T-helper 2 cell treated with Interferon-gamma antibody and Interleukin-4, amounts not matched to agents 5 μg/mL and 100 μg/mL, for 36 hours (primary cell): ENCODE measurements at regions not wholly inside any gene's neighbourhood (a gene's known extent, or its start where the extent isn't known, plus 50 kb on each side); places are given as distances from the start of the nearest gene placed in this dataset.
"Not testable (repeated sequence)": the region's sequence is repeated elsewhere in the genome, so short reads cannot be mapped to it uniquely, and the experiment has no call there.

Experiments
- DNase-seq: peaks from one replicate; pipeline ENCODE4 v3.0.0; 2021; ENCODE audit warnings: low spot score
- H3K27ac Mint-ChIP-seq: one replicate; pipeline ENCODE4 v1.8.0; 2021; ENCODE audit warnings: mild to moderate bottlenecking, mixed read lengths
- H3K27me3 Mint-ChIP-seq: one replicate; pipeline ENCODE4 v1.8.0; 2021; ENCODE audit warnings: low read depth, mixed read lengths
- H3K36me3 Mint-ChIP-seq: one replicate; pipeline ENCODE4 v1.8.0; 2021; ENCODE audit warnings: low read depth, mixed read lengths
- H3K4me1 Mint-ChIP-seq: one replicate; pipeline ENCODE4 v1.8.0; 2021; ENCODE audit warnings: low read depth, mixed read lengths
- H3K4me3 Mint-ChIP-seq: one replicate; pipeline ENCODE4 v1.8.0; 2022; ENCODE audit warnings: mild to moderate bottlenecking, moderate library complexity, mixed read lengths
- H3K9me3 Mint-ChIP-seq: one replicate; pipeline ENCODE4 v1.8.0; 2021; ENCODE audit warnings: mixed read lengths

- Mint-ChIP-seq H3K4me1 (peaks cover 54% of the 10 kb centered on the region), H3K27ac (peak overlapping the region; percentile 92), H3K4me3 (peak overlapping the region; percentile 91), H3K36me3 (peaks cover 68% of the 10 kb centered on the region)
- not testable (repeated sequence) for H3K9me3 Mint-ChIP-seq, DNase-seq, H3K27me3 Mint-ChIP-seq
Measured at GRCh38 chr5:119299242-119299614, 56.6 kb upstream of the TNFAIP8 start.

- Mint-ChIP-seq H3K27ac (peak overlapping the region; percentile 92), H3K4me1 (peaks cover 57% of the 10 kb centered on the region), H3K36me3 (peaks cover 68% of the 10 kb centered on the region), H3K4me3 (peak overlapping the region; percentile 91)
- not testable (repeated sequence) for H3K9me3 Mint-ChIP-seq, H3K27me3 Mint-ChIP-seq
- DNase-seq: peak; percentile 88
Measured at GRCh38 chr5:119299615-119300310, 56.1 kb upstream of the TNFAIP8 start.

DNA sequence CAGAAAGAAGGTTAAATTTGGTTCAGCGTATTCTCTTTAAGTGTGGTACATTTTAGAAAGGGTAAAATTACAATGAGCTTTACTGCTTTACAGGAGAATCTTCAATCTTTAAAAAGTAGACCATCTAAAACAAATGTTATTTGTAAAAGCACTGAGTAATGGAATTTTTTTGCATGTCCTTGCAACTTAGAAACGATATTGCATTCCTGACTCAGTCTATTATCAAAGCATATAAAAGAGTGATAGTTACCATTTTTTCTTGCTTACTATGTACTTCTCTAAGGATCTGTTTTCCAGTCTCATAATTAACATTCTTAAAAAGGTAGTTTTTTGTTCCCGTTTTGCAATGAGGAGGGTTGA is 55.5 kb upstream of the TNFAIP8 start:
- Mint-ChIP-seq H3K27me3 (no peaks in the 10 kb centered on the region), H3K4me1 (peaks cover 61% of the 10 kb centered on the region), H3K27ac (peak overlapping the region; percentile 92), H3K4me3 (peak overlapping the region; percentile 91), H3K9me3 (peaks cover 5% of the 10 kb centered on the region), H3K36me3 (peaks cover 65% of the 10 kb centered on the region)
- no peak for DNase-seq

- peak overlapping the region; percentile 91 for H3K4me3 Mint-ChIP-seq
- H3K4me1 Mint-ChIP-seq: peaks cover 70% of the 10 kb centered on the region
- H3K27ac Mint-ChIP-seq: peak overlapping the region; percentile 13
- peaks cover 5% of the 10 kb centered on the region for H3K9me3 Mint-ChIP-seq
- H3K36me3 Mint-ChIP-seq: peaks cover 69% of the 10 kb centered on the region
- no peaks in the 10 kb centered on the region for H3K27me3 Mint-ChIP-seq
- DNase-seq: no peak
Measured at GRCh38 chr5:119301210-119301609, 54.6 kb upstream of the TNFAIP8 start.

DNA sequence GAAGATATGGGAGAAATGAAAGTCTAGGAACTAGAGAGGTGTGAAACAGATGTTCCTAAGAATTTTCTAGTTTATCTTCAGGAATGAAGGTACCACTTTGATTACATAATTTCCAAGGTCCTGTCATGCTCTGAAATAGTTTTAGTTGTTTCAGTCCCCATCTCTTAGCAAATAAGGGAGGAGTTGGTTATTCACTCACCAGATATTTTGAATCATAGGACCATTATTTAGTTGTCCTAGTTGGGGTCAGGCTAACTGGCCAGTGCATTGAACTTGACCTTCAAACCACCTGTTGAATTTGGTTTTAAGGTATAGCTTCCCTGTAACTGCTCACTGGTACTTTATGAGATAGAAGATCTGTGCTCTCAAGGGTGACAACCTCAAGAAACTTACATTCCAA is 53.9 kb upstream of the TNFAIP8 start:
- Mint-ChIP-seq H3K27ac (no peak overlapping the region), H3K9me3 (peaks cover 5% of the 10 kb centered on the region), H3K4me1 (peaks cover 73% of the 10 kb centered on the region), H3K4me3 (peak overlapping the region; percentile 65), H3K27me3 (no peaks in the 10 kb centered on the region), H3K36me3 (peaks cover 71% of the 10 kb centered on the region)
- no peak for DNase-seq

DNA sequence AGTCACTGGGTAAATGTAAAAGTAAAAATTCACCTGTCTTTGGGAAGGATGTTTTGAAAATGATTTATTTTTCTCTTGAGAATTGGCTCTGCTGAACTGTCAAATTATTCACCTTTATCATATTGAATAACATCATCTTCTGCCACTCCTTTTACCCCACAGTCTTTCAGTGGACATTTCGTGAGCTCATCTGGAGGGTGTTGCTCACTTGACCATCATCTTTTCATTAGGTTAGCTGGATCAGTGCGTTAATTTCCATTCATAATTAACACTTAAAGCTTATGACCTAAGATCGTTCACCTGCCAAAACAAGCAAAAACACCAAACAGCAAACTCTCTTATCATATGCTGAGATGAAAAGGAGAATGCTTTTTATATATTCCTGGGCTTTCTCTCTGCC is 53.4 kb upstream of the TNFAIP8 start:
- Mint-ChIP-seq H3K9me3 (peaks cover 5% of the 10 kb centered on the region), H3K4me3 (peak overlapping the region; percentile 65), H3K27ac (peak overlapping the region; percentile 71), H3K4me1 (peaks cover 79% of the 10 kb centered on the region), H3K36me3 (peaks cover 67% of the 10 kb centered on the region), H3K27me3 (no peaks in the 10 kb centered on the region)
- no peak for DNase-seq

- H3K4me1 Mint-ChIP-seq: peaks cover 79% of the 10 kb centered on the region
- H3K4me3 Mint-ChIP-seq: peak overlapping the region; percentile 65
- peaks cover 5% of the 10 kb centered on the region for H3K9me3 Mint-ChIP-seq
- H3K27me3 Mint-ChIP-seq: no peaks in the 10 kb centered on the region
- H3K27ac Mint-ChIP-seq: peak overlapping the region; percentile 71
- peaks cover 63% of the 10 kb centered on the region for H3K36me3 Mint-ChIP-seq
- DNase-seq: no peak
Measured at GRCh38 chr5:119302916-119303897, 52.6 kb upstream of the TNFAIP8 start.

DNA sequence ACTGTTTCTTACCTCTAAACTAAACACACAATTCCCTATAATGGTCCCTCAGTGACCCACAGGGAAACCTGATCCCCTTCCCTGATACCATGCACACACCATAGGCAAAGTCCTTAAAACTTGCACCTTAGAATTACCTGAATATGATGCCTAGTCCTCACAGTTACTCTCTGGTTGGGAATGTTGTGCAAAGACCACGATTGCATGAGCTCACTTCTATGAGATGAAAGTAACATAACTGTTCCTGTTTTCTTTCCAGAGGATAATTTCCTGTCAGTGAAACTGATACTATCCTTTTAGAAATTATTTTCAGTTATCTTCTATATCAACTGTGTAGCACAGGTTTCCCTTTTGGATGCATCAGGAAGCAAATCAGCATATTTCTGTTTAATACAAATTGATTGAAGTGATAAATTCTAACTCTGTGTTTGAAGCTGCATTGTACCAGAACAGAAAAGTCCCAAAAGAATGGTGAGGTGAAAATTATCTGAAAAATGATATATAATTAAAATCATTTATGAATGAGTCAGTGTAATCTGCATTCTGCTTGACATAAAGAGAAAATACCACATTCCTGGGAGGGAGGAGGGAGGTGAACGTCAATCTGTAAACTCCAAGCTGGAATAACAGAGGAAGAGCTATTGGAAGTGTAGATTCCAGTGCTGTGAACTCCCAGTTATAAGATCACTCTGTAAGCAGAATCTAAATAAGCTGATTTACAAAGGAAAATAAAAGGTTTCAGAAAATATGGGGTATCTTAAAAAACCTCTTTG is 51.2 kb upstream of the TNFAIP8 start:
- H3K4me1 Mint-ChIP-seq: peaks cover 87% of the 10 kb centered on the region
- H3K4me3 Mint-ChIP-seq: peak overlapping the region; percentile 65
- H3K36me3 Mint-ChIP-seq: peaks cover 68% of the 10 kb centered on the region
- no peak for DNase-seq
- peaks cover 5% of the 10 kb centered on the region for H3K9me3 Mint-ChIP-seq
- H3K27ac Mint-ChIP-seq: peak overlapping the region; percentile 72
- no peaks in the 10 kb centered on the region for H3K27me3 Mint-ChIP-seq
